HT1080 (cell line): ENCODE measurements at regions not wholly inside any gene's neighbourhood (a gene's known extent, or its start where the extent isn't known, plus 50 kb on each side); places are given as distances from the start of the nearest gene placed in this dataset.
A peak's percentile ranks its signal among the peaks of the same experiment; 100 is the strongest.

ENCODE experiments used
- DNase-seq: peaks from one replicate; pipeline ENCODE4 v3.0.0-alpha.2; 2015; ENCODE audit warnings: low read depth

GRCh38 chr7:98565103-98565502 is 52.0 kb upstream of the NPTX2 start:
- no peak for DNase-seq

DNA sequence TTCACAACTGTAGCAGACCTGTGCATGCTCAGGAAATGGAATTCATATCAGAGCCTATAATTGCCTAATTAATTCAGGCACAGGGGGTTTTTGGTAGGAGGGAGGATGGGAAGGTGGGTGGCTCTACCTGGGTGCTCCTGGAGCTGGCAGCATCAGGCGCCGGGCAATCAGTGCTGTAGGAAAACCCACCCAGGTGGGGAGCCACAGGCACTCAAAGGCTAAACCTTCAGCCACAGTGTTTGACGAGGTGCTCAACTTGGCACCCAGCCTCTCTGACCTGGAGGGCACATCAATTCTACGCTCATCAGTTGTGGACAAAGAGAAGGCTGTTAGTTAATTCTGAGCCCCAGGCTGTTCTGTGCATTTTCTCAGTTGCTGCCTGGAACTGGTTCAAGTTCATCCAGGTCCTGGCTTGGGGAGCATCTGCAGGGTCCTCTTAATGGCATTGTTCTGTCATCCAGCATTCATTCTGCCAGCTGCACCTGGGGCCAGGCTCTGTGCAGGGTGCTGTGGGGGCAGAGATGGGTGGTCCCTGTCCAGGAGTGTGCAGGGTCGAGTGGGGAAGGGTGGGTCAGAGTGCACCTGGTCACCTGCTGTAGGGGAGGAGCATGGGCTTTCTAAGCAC is 54.1 kb upstream of the NPTX2 start:
- DNase-seq: no peak

DNA sequence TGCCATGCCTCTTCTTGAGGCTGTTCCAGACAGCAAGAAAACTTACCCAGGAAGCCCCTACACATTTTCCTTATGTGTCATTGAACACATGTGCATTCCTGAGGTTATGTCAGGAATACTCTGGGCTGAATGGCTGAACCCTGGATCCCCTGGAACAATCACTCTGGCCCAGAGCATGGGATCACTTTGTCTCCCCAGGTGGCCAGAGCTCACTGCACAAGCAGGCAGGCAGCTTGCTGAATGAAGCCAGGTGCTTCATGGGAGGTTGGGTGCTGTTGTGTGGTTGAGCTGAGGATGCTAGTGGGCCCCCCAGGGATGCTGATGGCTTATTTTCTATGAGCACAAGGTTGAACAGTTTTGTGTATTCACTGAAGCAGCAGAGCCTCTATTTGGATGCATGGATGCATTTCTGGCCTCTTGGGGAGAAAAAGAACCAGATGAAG is 54.7 kb upstream of the NPTX2 start:
- peak; percentile 11 for DNase-seq

DNA sequence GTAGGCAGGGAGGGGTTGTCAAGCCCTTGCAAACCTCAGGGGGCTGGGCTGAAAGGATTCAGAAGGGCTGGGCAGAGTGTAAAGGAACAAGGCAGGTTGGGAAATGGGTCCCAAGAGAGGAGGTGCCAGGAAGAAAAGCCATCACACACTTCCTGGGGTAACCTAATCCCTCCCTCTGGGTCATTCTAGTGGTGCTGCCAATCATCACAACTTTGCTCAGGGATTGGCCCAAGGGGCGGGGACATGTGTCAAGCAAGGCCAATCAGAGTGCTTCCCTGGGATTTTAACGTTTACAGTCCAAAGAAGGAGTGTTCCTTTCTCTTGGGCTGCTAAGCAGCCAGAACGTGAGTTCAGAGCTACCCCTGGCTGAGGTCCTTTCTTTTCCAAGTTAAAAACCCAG is 57.1 kb upstream of the NPTX2 start:
- no peak for DNase-seq

GRCh38 chr7:98559219-98559618 is 57.9 kb upstream of the NPTX2 start:
- no peak for DNase-seq

- no peak for DNase-seq
Measured at GRCh38 chr7:98557538-98558031, 59.5 kb upstream of the NPTX2 start.

- no peak for DNase-seq
Measured at GRCh38 chr7:98556288-98556687, 60.8 kb upstream of the NPTX2 start.

GRCh38 chr7:98555403-98555802 is 61.7 kb upstream of the NPTX2 start:
- DNase-seq: peak; percentile 15

- DNase-seq: no peak
Measured at GRCh38 chr7:98553666-98554065, 63.4 kb upstream of the NPTX2 start.

- no peak for DNase-seq
Measured at GRCh38 chr7:98551611-98552273, 65.3 kb upstream of the NPTX2 start.

DNA sequence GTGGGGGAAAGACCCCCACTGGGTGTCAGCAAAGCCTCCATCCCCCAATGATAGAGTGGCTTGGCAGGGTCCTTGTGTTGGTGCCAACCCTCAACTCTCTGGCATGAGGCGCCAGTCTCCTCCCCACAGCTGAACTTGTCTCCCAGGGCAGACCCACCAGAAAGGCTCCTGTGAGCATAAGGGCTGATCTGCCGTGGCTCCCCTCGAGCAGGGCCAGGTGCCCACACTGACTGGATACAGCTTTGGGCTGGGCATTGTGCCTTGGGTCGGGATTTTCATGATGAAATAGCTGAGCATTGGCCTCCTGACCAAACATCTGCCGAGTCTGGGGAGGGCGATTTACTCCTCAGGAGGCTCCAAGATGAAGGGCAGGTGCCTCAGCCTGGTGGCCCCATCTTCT is 68.1 kb upstream of the NPTX2 start:
- no peak for DNase-seq

- no peak for DNase-seq
Measured at GRCh38 chr7:98548370-98548769, 68.7 kb upstream of the NPTX2 start.

GRCh38 chr7:98541101-98541500 is 76.0 kb upstream of the NPTX2 start:
- no peak for DNase-seq

- DNase-seq: no peak
Measured at GRCh38 chr7:98539865-98540264, 77.2 kb upstream of the NPTX2 start.

- no peak for DNase-seq
Measured at GRCh38 chr7:98536803-98537202, 80.3 kb upstream of the NPTX2 start.

DNA sequence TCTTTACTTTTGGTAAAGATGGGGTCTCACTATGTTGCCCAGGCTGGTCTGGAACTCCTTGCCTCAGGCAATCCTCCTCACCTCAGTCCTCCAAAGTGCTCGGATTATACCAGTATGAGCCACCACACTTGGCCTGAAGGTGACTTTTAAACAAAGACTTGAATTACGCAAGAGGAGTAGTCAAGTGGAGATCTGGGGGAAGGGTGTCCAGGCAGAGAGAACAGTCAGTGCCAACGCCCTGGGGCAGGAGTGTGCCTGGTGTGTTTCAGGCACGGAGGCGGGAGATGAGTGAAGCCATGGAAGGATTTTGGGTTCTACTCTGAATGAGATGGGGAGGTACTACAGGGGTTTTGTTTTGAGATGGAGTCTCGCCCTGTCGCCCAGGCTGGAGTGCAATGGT is 82.6 kb upstream of the NPTX2 start:
- DNase-seq: no peak

DNA sequence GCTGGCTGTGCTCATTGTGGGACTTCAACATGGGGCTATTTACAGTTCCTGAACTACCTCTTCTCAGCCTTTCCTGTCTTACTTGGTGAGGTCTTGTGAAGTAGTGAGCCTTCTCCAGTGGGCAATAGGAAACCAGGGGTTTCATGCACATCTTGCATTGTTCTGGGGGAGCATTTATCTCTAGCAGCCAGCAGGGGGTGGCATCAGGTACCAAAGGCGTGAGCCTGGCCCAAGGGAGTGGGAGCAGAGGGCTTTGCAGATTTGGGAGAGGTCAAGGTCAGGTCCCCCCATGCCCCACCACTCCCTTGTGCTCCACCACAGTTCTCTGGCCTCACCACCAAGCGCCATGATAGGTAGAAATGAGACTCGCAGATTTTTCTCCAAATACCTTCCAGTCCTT is 85.4 kb upstream of the NPTX2 start:
- DNase-seq: no peak

DNA sequence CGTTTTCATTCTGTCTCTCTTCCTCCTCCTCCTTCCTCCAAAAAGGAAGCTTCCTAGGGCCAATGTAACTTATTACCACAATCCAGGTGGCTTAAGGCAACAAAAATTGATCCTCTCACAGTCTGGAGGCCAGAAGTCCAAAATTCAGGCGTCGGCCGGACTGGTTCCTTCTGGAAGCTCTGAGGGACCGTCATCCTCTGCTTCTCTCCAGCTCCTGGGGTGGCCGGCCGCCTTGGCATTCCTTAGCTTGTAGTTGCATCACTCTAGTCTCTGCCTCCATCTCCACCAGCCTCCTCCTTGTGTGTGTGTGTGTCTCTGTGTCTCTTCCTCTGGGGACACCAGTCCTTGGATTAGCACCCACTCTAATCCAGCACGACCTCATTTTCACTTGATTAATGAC is 89.0 kb upstream of the NPTX2 start:
- no peak for DNase-seq

GRCh38 chr7:98526059-98526458 is 91.0 kb upstream of the NPTX2 start:
- no peak for DNase-seq

DNA sequence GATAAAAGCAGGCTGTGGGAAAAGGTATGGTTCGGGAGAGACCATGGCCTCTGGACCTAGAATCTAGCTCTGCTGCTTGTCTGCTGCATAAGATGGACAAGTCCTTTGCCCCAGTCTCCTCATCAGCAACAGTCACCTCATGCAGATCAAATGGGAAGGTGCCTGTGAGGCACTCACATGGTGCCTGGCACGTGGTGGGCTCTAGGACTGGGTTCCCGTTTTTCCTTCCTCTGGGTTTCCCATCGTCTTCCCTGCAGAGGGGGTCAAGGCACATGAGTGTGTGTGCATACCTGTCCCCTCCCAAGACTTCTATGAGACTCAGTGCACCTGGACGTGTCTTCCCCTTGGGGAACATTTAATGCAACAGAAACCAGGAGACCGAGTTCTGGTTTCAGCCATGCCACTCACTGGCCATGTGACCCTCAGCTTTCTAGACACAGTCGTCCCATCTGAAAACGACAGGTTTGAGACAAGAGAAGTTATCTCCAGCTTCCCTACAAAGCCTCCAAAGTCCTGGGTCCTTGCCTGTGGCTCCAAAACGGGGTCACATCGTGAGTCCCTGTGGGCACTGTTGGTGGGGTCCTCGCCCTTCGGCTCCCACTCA is 95.9 kb upstream of the NPTX2 start:
- no peak for DNase-seq

GRCh38 chr7:98520356-98520951 is 96.6 kb upstream of the NPTX2 start:
- DNase-seq: no peak

- DNase-seq: no peak
Measured at GRCh38 chr7:98518159-98518947, 98.7 kb upstream of the NPTX2 start.
